Breast epithelium (tissue), 4 donors: ENCODE measurements at regions not wholly inside any gene's neighbourhood (a gene's known extent, or its start where the extent isn't known, plus 50 kb on each side); places are given as distances from the start of the nearest gene placed in this dataset.

Source experiments
- DNase-seq, 2 donors: peaks; one replicate each; pipeline ENCODE4 v3.0.0-alpha.2; 2019; ENCODE audit warnings: low spot score in 2 of 2
- H3K27ac ChIP-seq, 2 donors: fragments of 200-600 bp; sonication (generic) in 1 of 2; one replicate each; pipeline ENCODE4 v1.5.1; 2016 to 2019; ENCODE audit warnings: mild to moderate bottlenecking in 1 of 2
- H3K27me3 ChIP-seq, 2 donors: fragments of 200-600 bp; sonication (generic) in 1 of 2; one replicate each; pipeline versions ENCODE4 v1.5.1 to v1.6.0; 2017 to 2019; ENCODE audit warnings: control low read depth in 1 of 2, mild to moderate bottlenecking in 1 of 2
- H3K36me3 ChIP-seq: fragments of 200-600 bp; one replicate; pipeline ENCODE4 v1.5.1; 2019
- H3K4me1 ChIP-seq, 2 donors: fragments of 200-600 bp; sonication (generic); one replicate each; pipeline ENCODE4 v1.5.1; 2016 to 2019; ENCODE audit warnings: control low read depth in 1 of 2
- H3K4me3 ChIP-seq, 3 donors: fragments of 200-600 bp; sonication (generic); 1 replicate in 2 of 3; 2 replicates in 1 of 3; pipeline ENCODE4 v1.5.1; 2016 to 2019; ENCODE audit warnings: mild to moderate bottlenecking in 3 of 3, moderate library complexity in 2 of 3
- H3K9me3 ChIP-seq, 2 donors: fragments of 200-600 bp; sonication (generic) in 1 of 2; one replicate each; pipeline ENCODE4 v1.5.1; 2016 to 2019; ENCODE audit warnings: control low read depth in 1 of 2
- CTCF ChIP-seq, 3 donors: fragments of 450-650 bp; IDR thresholded peaks; one replicate each; pipeline ENCODE4 v1.5.1; 2016 to 2017; ENCODE audit warnings: antibody characterized with exemption in 3 of 3, mild to moderate bottlenecking in 3 of 3, moderate library complexity in 3 of 3
- POLR2A ChIP-seq: fragments of 450-650 bp; IDR thresholded peaks from one replicate; pipeline ENCODE4 v1.6.1; 2016; ENCODE audit warnings: antibody characterized with exemption, mild to moderate bottlenecking, moderate library complexity
- POLR2AphosphoS5 ChIP-seq, 3 donors: sonication (generic); formaldehyde crosslinking; IDR thresholded peaks; one replicate each; pipeline ENCODE4 v1.6.1; 2017; ENCODE audit warnings: antibody characterized with exemption in 3 of 3
- intact Hi-C: fragments of 100-400 bp; cut with DNase I; formaldehyde crosslinking; loops from one replicate; pipeline ENCODE4 v1.15.1; 2023; ENCODE audit warnings: low total_unique reads

DNA sequence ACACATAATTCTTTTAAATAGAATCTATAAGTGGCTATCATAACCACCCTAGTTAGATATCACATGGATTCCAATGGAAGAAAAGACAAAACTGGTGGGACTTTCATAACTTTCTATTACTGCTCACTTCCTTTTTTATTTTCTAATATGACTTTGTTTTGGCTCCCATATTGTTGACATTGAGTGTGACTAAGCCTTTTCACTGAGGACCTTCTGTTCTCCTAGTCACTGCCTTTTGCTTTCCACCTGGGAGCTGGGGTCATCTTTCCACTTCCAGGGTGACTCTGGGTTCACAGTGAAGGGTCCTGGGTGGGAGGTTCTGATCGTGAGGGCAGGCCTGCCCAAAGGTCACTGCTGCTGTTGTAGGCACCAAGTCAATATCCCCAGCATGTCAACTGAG, 275.8 kb downstream of the TGFB2 start:
- H3K27ac ChIP-seq, result no peak overlapping the region
- intact Hi-C loops, result no loop called here

DNA sequence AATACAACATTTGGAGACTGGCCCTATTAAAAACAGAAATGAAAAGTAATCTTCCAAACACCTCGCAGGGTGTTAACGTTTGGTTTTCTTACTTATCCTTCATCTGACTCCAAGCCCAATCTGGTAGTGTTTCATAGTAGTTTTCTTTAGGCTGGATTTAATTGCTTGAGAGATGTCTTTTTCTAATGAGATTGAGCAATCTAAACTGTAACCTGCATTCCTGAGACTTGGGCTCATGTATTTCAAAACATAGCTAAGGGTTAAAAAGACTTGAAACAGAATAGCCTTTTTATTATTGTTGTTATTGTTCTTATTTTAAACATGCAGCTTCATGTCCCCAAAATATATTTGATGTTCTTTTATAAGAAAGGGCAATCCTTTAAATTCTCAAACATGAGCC, 278.9 kb downstream of the TGFB2 start:
- no peak overlapping the region for H3K27ac ChIP-seq
- no peaks in the 10 kb centered on the region for H3K9me3 ChIP-seq
- no peak overlapping the region for H3K4me3 ChIP-seq
- no peaks in the 10 kb centered on the region for H3K4me1 ChIP-seq
- no peaks in the 10 kb centered on the region for H3K36me3 ChIP-seq
- DNase-seq, result no peak
- intact Hi-C loops, result no loop called here
- no peak for TF ChIP-seq POLR2A
- TF ChIP-seq CTCF (IDR thresholded peaks at IDR 0.05), result no peak
- no peak for TF ChIP-seq POLR2AphosphoS5 (IDR thresholded peaks at IDR 0.05)
- no peaks in the 10 kb centered on the region for H3K27me3 ChIP-seq

More for the DNA sequence above, 275.8 kb downstream of the TGFB2 start:
- Histone ChIP-seq H3K36me3 (no peaks in the 10 kb centered on the region), H3K4me3 (no peak overlapping the region), H3K9me3 (no peaks in the 10 kb centered on the region), H3K27me3 (no peaks in the 10 kb centered on the region), H3K4me1 (no peaks in the 10 kb centered on the region)
- no peak for DNase-seq
- TF ChIP-seq POLR2A (no peak), CTCF (IDR thresholded peaks at IDR 0.05) (no peak), POLR2AphosphoS5 (IDR thresholded peaks at IDR 0.05) (no peak)

DNA sequence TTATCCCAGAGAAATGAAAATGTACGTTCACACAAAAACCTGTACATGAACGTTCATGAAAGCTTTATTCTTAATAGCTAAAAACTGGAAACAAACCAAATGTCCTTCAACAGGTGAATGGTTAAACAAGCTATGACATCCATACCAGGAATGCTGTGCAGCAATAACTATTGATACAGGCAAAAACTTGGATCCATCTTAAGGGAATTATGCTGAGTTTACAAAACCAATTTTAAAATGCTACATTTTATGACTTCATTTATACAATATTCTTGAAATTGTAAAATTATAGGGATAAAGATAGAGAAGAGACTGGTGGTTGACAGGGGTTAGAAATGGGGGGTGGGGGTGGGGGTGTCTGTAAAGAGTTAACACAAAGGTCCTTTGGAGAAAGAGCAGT, 280.3 kb downstream of the TGFB2 start:
- Histone ChIP-seq H3K4me3 (no peak overlapping the region), H3K27ac (no peak overlapping the region), H3K9me3 (no peaks in the 10 kb centered on the region), H3K27me3 (no peaks in the 10 kb centered on the region), H3K4me1 (no peaks in the 10 kb centered on the region), H3K36me3 (no peaks in the 10 kb centered on the region)
- intact Hi-C loops, result no loop called here
- no peak for DNase-seq
- no peak for TF ChIP-seq POLR2A
- TF ChIP-seq POLR2AphosphoS5 (IDR thresholded peaks at IDR 0.05), result no peak
- TF ChIP-seq CTCF (IDR thresholded peaks at IDR 0.05), result no peak

DNA sequence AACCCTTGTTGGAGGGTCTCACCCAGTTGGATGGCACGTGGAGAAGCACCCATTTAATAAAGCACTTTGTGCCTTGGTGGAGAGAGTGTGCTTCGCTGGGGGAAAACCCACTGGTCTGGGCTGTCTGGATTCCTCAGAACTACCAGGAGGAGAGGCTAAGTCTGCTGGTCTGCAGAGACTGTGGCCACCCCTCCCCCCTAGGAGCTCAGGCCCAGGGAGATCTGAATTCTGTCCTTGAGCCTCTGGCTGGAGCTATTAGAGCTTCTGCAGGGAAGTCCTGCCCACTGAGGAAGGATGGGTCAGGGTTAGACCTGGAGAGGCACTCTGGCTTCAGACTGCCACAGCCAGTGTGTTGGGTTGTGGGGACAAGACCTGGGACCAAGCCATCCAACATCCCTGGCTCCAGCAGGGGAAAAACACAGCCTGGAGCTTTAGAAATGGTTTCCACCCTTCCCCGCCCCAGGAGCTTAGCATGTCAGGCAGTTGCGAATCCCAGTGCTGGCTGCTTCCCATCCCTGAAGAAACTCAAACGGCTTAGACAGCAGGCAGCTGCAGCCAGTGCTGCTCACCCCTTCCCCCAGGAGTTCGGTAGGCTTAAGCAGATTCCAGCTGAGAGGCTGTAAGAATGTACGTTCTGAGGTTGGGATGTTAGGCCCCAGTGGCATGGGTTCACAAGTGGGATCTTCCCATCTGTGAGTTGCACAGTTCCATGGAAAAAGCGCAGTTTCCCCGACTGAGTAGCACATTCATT, 288.3 kb downstream of the TGFB2 start:
- TF ChIP-seq POLR2AphosphoS5 (IDR thresholded peaks at IDR 0.05) (no peak), POLR2A (no peak), CTCF (IDR thresholded peaks at IDR 0.05) (no peak)
- H3K27ac ChIP-seq, result no peak overlapping the region
- intact Hi-C loops, result no loop called here
- no peaks in the 10 kb centered on the region for H3K36me3 ChIP-seq
- H3K9me3 ChIP-seq, result no peaks in the 10 kb centered on the region
- no peaks in the 10 kb centered on the region for H3K27me3 ChIP-seq
- DNase-seq, result no peak
- H3K4me3 ChIP-seq, result no peak overlapping the region
- no peaks in the 10 kb centered on the region for H3K4me1 ChIP-seq

- Histone ChIP-seq H3K27me3 (no peaks in the 10 kb centered on the region), H3K27ac (no peak overlapping the region), H3K9me3 (no peaks in the 10 kb centered on the region), H3K36me3 (no peaks in the 10 kb centered on the region), H3K4me1 (no peaks in the 10 kb centered on the region), H3K4me3 (no peak overlapping the region)
- DNase-seq, result no peak
- intact Hi-C loops, result no loop called here
- TF ChIP-seq CTCF (IDR thresholded peaks at IDR 0.05) (no peak), POLR2A (no peak), POLR2AphosphoS5 (IDR thresholded peaks at IDR 0.05) (no peak)
Measured at GRCh38 chr1:218634212-218634611, 289.1 kb downstream of the TGFB2 start.
